DND-41 (cell line): ENCODE measurements at regions not wholly inside any gene's neighbourhood (a gene's known extent, or its start where the extent isn't known, plus 50 kb on each side); places are given as distances from the start of the nearest gene placed in this dataset.

Experiments used
- ATAC-seq: fragments of 200-7000 bp; cut with Tn5 transposase; 3 replicates; pipeline ENCODE4 v1.9.1; 2021; ENCODE audit warnings: low read depth; ENCODE audit not compliant: insufficient read depth
- DNase-seq: peaks from one replicate; pipeline ENCODE4 v3.0.0-alpha.2; 2020
- H2AFZ ChIP-seq: 2 replicates; pipeline ENCODE4 v1.6.0; 2012; ENCODE audit warnings: low read depth, low read length
- H3K27ac ChIP-seq: 2 replicates; pipeline ENCODE4 v1.5.1; 2012; ENCODE audit warnings: low read length, inconsistent platforms
- H3K27me3 ChIP-seq: fragments of 200-600 bp; sonication (generic); 2 replicates; pipeline ENCODE4 v1.6.0; 2012; ENCODE audit warnings: low read length, mild to moderate bottlenecking, inconsistent platforms; ENCODE audit not compliant: insufficient read depth, poor library complexity
- H3K36me3 ChIP-seq: 2 replicates; pipeline ENCODE4 v1.5.1; 2012; ENCODE audit warnings: low read length, inconsistent platforms; ENCODE audit not compliant: insufficient read depth
- H3K4me1 ChIP-seq: 2 replicates; pipeline ENCODE4 v1.5.1; 2012; ENCODE audit warnings: mild to moderate bottlenecking, low read length; ENCODE audit not compliant: insufficient read depth
- H3K4me2 ChIP-seq: 2 replicates; pipeline ENCODE4 v1.6.0; 2012; ENCODE audit warnings: mild to moderate bottlenecking, moderate library complexity, low read length, inconsistent platforms; ENCODE audit not compliant: insufficient read depth
- H3K4me3 ChIP-seq, 2 experiments: fragments of 200-600 bp in 1 of 2; shearing (Covaris generic) in 1 of 2; 2 replicates each; pipeline ENCODE4 v1.5.1; 2012 to 2016; ENCODE audit warnings: inconsistent platforms in 2 of 2, low read length in 2 of 2, mild to moderate bottlenecking in 2 of 2, low read depth in 1 of 2, moderate library complexity in 1 of 2
- H3K79me2 ChIP-seq: 2 replicates; pipeline ENCODE4 v1.6.0; 2012; ENCODE audit warnings: low read length, inconsistent platforms; ENCODE audit not compliant: insufficient read depth
- H3K9ac ChIP-seq: 2 replicates; pipeline ENCODE4 v1.6.0; 2012; ENCODE audit warnings: low read depth, mild to moderate bottlenecking, inconsistent platforms, low read length, moderate library complexity
- H3K9me3 ChIP-seq: 2 replicates; pipeline ENCODE4 v1.5.1; 2012; ENCODE audit warnings: low read length, moderate library complexity, mild to moderate bottlenecking, inconsistent platforms; ENCODE audit not compliant: insufficient read depth, severe bottlenecking
- H4K20me1 ChIP-seq: 2 replicates; pipeline ENCODE4 v1.6.0; 2012; ENCODE audit warnings: low read length; ENCODE audit not compliant: insufficient read depth
- CTCF ChIP-seq: IDR thresholded peaks from 2 replicates; pipeline ENCODE4 v1.5.1; 2012; ENCODE audit warnings: borderline replicate concordance, low read length, moderate library complexity, mild to moderate bottlenecking; ENCODE audit not compliant: poor library complexity, severe bottlenecking; ENCODE audit errors: extremely low read depth
- EZH2 ChIP-seq: IDR thresholded peaks from 3 replicates; pipeline ENCODE4 v1.6.1; 2012; ENCODE audit warnings: borderline replicate concordance, low read depth, mild to moderate bottlenecking, moderate library complexity, low read length, inconsistent platforms; ENCODE audit not compliant: severe bottlenecking

- peak overlapping the region; percentile 26; the same call in 1 of the 2 replicates for H3K4me2 ChIP-seq
- ATAC-seq (peak; percentile 55; the same call in 2 of the 3 replicates), DNase-seq (peak; percentile 10)
- no peaks in the 10 kb centered on the region for H4K20me1 ChIP-seq
- H3K27ac ChIP-seq, result no peak overlapping the region
- H2AFZ ChIP-seq, result no peak overlapping the region
- H3K79me2 ChIP-seq, result no peaks in the 10 kb centered on the region
- H3K4me3 ChIP-seq, result no peak overlapping the region
- H3K27me3 ChIP-seq, result peaks cover 3% of the 10 kb centered on the region
- H3K4me1 ChIP-seq, result peaks cover 4% of the 10 kb centered on the region; the same call in 1 of the 2 replicates
- no peak overlapping the region for H3K9ac ChIP-seq
- no peak for TF ChIP-seq EZH2
- TF ChIP-seq CTCF, result peak; percentile 70
- H3K9me3 ChIP-seq, result peaks cover 2% of the 10 kb centered on the region
- no peaks in the 10 kb centered on the region for H3K36me3 ChIP-seq
Observed at GRCh38 chr11:13183094-13183825, 94.3 kb upstream of the BMAL1 start.

- ATAC-seq (no peak), DNase-seq (no peak)
- H3K4me2 ChIP-seq, result no peak overlapping the region
- H3K4me1 ChIP-seq, result peaks cover 4% of the 10 kb centered on the region; the same call in 1 of the 2 replicates
- H3K27ac ChIP-seq, result no peak overlapping the region
- no peaks in the 10 kb centered on the region for H4K20me1 ChIP-seq
- H2AFZ ChIP-seq, result no peak overlapping the region
- H3K36me3 ChIP-seq, result no peaks in the 10 kb centered on the region
- TF ChIP-seq CTCF (no peak), EZH2 (no peak)
- peaks cover 3% of the 10 kb centered on the region for H3K27me3 ChIP-seq
- H3K79me2 ChIP-seq, result no peaks in the 10 kb centered on the region
- H3K4me3 ChIP-seq, result no peak overlapping the region
- no peak overlapping the region for H3K9ac ChIP-seq
- peaks cover 2% of the 10 kb centered on the region for H3K9me3 ChIP-seq
Observed at GRCh38 chr11:13183826-13184196, 93.8 kb upstream of the BMAL1 start.

GRCh38 chr11:13184295-13184794, 93.2 kb upstream of the BMAL1 start:
- no peaks in the 10 kb centered on the region for H3K79me2 ChIP-seq
- peaks cover 2% of the 10 kb centered on the region for H3K9me3 ChIP-seq
- no peak overlapping the region for H3K27ac ChIP-seq
- H3K9ac ChIP-seq, result no peak overlapping the region
- ATAC-seq (no peak), DNase-seq (no peak)
- H3K4me2 ChIP-seq, result no peak overlapping the region
- no peak overlapping the region for H2AFZ ChIP-seq
- no peaks in the 10 kb centered on the region for H4K20me1 ChIP-seq
- H3K4me1 ChIP-seq, result peaks cover 4% of the 10 kb centered on the region; the same call in 1 of the 2 replicates
- H3K27me3 ChIP-seq, result peaks cover 3% of the 10 kb centered on the region
- H3K36me3 ChIP-seq, result no peaks in the 10 kb centered on the region
- H3K4me3 ChIP-seq, result no peak overlapping the region
- no peak for TF ChIP-seq EZH2
- no peak for TF ChIP-seq CTCF
